ENCODE measurements at regions not wholly inside any gene's neighbourhood (a gene's known extent, or its start where the extent isn't known, plus 50 kb on each side); places are given as distances from the start of the nearest gene placed in this dataset.

- TF ChIP-seq CTCF (IDR thresholded peaks at IDR 0.05) (no peak), POLR2AphosphoS5 (IDR thresholded peaks at IDR 0.05; ENCODE audit: insufficient read depth in 1 of 2, low read depth in 1 of 2) (no peak)
These were observed 75.0 kb upstream of the TES start for GRCh38 chr7:116135306-116135705.
